Keratinocyte (primary cell): ENCODE measurements at regions not wholly inside any gene's neighbourhood (a gene's known extent, or its start where the extent isn't known, plus 50 kb on each side); places are given as distances from the start of the nearest gene placed in this dataset.
A peak's percentile ranks its signal among the peaks of the same experiment; 100 is the strongest.

ENCODE experiments used
- DNase-seq: peaks from one replicate; pipeline ENCODE4 v3.0.0-alpha.2; 2011; ENCODE audit warnings: low read depth, missing footprints, low spot score
- FAIRE-seq: peaks from 2 replicates; lab custom pipeline; 2011; peaks lifted over from hg19 to GRCh38; lab: Jason Lieb, UNC
- H2AFZ ChIP-seq: 2 replicates; pipeline ENCODE4 v1.6.0; 2012; ENCODE audit warnings: low read length, control low read depth, inconsistent platforms; ENCODE audit not compliant: control insufficient read depth
- H3K27ac ChIP-seq: 2 replicates; pipeline ENCODE4 v1.5.1; 2011; ENCODE audit warnings: low read length; ENCODE audit not compliant: control insufficient read depth, insufficient read depth
- H3K27me3 ChIP-seq: 3 replicates; pipeline ENCODE4 v1.6.0; 2011; ENCODE audit warnings: low read length; ENCODE audit not compliant: control insufficient read depth, insufficient read depth; ENCODE audit errors: extremely low read depth
- H3K36me3 ChIP-seq, 2 experiments: 2 replicates in 1 of 2; 3 replicates in 1 of 2; pipeline ENCODE4 v1.5.1; 2011; ENCODE audit warnings: low read length in 2 of 2, mild to moderate bottlenecking in 1 of 2; ENCODE audit not compliant: control insufficient read depth in 2 of 2, insufficient read depth in 2 of 2; ENCODE audit errors: extremely low read depth in 1 of 2
- H3K4me1 ChIP-seq: 3 replicates; pipeline ENCODE4 v1.5.1; 2011; ENCODE audit warnings: low read length; ENCODE audit not compliant: control insufficient read depth, insufficient read depth; ENCODE audit errors: extremely low read depth
- H3K4me2 ChIP-seq: 3 replicates; pipeline ENCODE4 v1.6.0; 2011; ENCODE audit warnings: low read depth, low read length; ENCODE audit not compliant: control insufficient read depth, insufficient read depth; ENCODE audit errors: extremely low read depth
- H3K4me3 ChIP-seq, 3 experiments: fragments of 200-600 bp in 1 of 3; sonication (generic) in 1 of 3; 2 replicates in 2 of 3; 3 replicates in 1 of 3; pipeline ENCODE4 v1.5.1; 2011 to 2016; ENCODE audit warnings: low read length in 3 of 3, mild to moderate bottlenecking in 3 of 3, control low read depth in 2 of 3, inconsistent platforms in 1 of 3, low read depth in 1 of 3, mixed read lengths in 1 of 3, mixed run types in 1 of 3, moderate library complexity in 1 of 3; ENCODE audit not compliant: control insufficient read depth in 2 of 3, insufficient read depth in 2 of 3; ENCODE audit errors: extremely low read depth in 1 of 3
- H3K79me2 ChIP-seq: 2 replicates; pipeline ENCODE4 v1.6.0; 2012; ENCODE audit warnings: low read length; ENCODE audit not compliant: control insufficient read depth, insufficient read depth
- H3K9ac ChIP-seq: 3 replicates; pipeline ENCODE4 v1.6.0; 2011; ENCODE audit warnings: low read length; ENCODE audit not compliant: control insufficient read depth, insufficient read depth; ENCODE audit errors: extremely low read depth
- H3K9me1 ChIP-seq: 3 replicates; pipeline ENCODE4 v1.6.0; 2011; ENCODE audit warnings: low read length; ENCODE audit not compliant: control insufficient read depth, insufficient read depth; ENCODE audit errors: extremely low read depth
- H3K9me3 ChIP-seq: 2 replicates; pipeline ENCODE4 v1.5.1; 2012; ENCODE audit warnings: low read depth, low read length; ENCODE audit not compliant: control insufficient read depth
- H4K20me1 ChIP-seq: 3 replicates; pipeline ENCODE4 v1.6.0; 2011; ENCODE audit warnings: low read length; ENCODE audit not compliant: control insufficient read depth, insufficient read depth; ENCODE audit errors: extremely low read depth
- EZH2 ChIP-seq: IDR thresholded peaks from one replicate; pipeline ENCODE4 v1.6.1; 2012; ENCODE audit warnings: inconsistent platforms, mild to moderate bottlenecking, low read length, moderate library complexity
- dilution Hi-C: fragments of 300-500 bp; cut with MboI; formaldehyde crosslinking; loops from one replicate; pipeline ENCODE4 v1.7.0; 2020; ENCODE audit warnings: low sequenced_read_pairs; ENCODE audit not compliant: extremely low pct_ligation_motif_present
- TF ChIP-seq, protein P1 (sequence below), 3 experiments: IDR thresholded peaks in 1 of 3; conservative IDR thresholded peaks in 1 of 3; optimal IDR thresholded peaks in 1 of 3; 2 replicates in 2 of 3; 3 replicates in 1 of 3; pipeline versions ENCODE3 to v1.5.1; 2011; ENCODE audit warnings: low read length in 3 of 3, mild to moderate bottlenecking in 3 of 3, moderate library complexity in 2 of 3, control low read depth in 1 of 3, inconsistent platforms in 1 of 3; ENCODE audit not compliant: insufficient read depth in 2 of 3; ENCODE audit errors: extremely low read depth in 1 of 3

DNA sequence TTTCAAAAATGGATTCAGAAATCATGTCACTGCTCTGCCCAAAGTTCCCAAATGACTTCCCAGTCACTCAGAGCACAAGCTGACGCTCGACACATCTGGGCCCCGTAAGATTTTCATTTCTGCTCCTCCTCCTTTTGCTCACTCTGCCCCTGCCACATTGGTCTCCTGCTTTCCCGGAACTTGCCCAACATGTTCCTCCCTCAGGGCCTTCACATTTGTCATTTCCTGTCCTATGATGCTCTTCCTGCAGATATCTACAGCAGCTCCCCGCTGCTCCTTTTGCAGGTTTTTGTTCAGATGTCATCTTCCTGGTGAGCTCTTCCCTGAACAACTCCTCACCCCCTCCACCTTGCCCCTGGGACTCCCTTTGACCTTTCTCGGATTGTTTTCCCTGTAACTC, 58.5 kb upstream of the IVNS1ABP start:
- H3K9ac ChIP-seq = no peak overlapping the region
- no peak overlapping the region for H3K4me2 ChIP-seq
- FAIRE-seq (no peak), DNase-seq (no peak)
- peaks cover 15% of the 10 kb centered on the region for H3K4me1 ChIP-seq
- H4K20me1 ChIP-seq = no peaks in the 10 kb centered on the region
- no peak overlapping the region for H3K4me3 ChIP-seq
- dilution Hi-C loops = no loop called here
- H3K27ac ChIP-seq = no peak overlapping the region
- peak overlapping the region; percentile 28 for H2AFZ ChIP-seq
- no peaks in the 10 kb centered on the region for H3K9me1 ChIP-seq
- H3K9me3 ChIP-seq = no peaks in the 10 kb centered on the region
- no peaks in the 10 kb centered on the region for H3K79me2 ChIP-seq
- no peaks in the 10 kb centered on the region for H3K27me3 ChIP-seq
- no peaks in the 10 kb centered on the region for H3K36me3 ChIP-seq
- TF ChIP-seq, protein P1, sequence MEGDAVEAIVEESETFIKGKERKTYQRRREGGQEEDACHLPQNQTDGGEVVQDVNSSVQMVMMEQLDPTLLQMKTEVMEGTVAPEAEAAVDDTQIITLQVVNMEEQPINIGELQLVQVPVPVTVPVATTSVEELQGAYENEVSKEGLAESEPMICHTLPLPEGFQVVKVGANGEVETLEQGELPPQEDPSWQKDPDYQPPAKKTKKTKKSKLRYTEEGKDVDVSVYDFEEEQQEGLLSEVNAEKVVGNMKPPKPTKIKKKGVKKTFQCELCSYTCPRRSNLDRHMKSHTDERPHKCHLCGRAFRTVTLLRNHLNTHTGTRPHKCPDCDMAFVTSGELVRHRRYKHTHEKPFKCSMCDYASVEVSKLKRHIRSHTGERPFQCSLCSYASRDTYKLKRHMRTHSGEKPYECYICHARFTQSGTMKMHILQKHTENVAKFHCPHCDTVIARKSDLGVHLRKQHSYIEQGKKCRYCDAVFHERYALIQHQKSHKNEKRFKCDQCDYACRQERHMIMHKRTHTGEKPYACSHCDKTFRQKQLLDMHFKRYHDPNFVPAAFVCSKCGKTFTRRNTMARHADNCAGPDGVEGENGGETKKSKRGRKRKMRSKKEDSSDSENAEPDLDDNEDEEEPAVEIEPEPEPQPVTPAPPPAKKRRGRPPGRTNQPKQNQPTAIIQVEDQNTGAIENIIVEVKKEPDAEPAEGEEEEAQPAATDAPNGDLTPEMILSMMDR (optimal IDR thresholded peaks at IDR 0.05 in 1 of 3, IDR thresholded peaks at IDR 0.05 in 1 of 3, conservative IDR thresholded peaks at IDR 0.05 in 1 of 3; ENCODE audit: extremely low read depth in 1 of 3, insufficient read depth in 2 of 3, low read length in 3 of 3) = no peak
- no peak for TF ChIP-seq EZH2

GRCh38 chr1:185373813-185374529, 56.9 kb upstream of the IVNS1ABP start:
- Histone ChIP-seq H3K4me1 (peaks cover 15% of the 10 kb centered on the region), H3K9me3 (no peaks in the 10 kb centered on the region), H3K4me2 (peak overlapping the region; percentile 17), H3K36me3 (no peaks in the 10 kb centered on the region), H4K20me1 (no peaks in the 10 kb centered on the region), H3K27me3 (no peaks in the 10 kb centered on the region), H3K9me1 (no peaks in the 10 kb centered on the region), H3K4me3 (no peak overlapping the region), H3K27ac (no peak overlapping the region), H3K9ac (no peak overlapping the region), H2AFZ (peak overlapping the region; percentile 60), H3K79me2 (no peaks in the 10 kb centered on the region)
- DNase-seq = no peak
- FAIRE-seq = peak; percentile 53
- dilution Hi-C loops = no loop called here
- TF ChIP-seq EZH2 = no peak
- TF ChIP-seq, protein P1 (optimal IDR thresholded peaks at IDR 0.05 in 1 of 3, IDR thresholded peaks at IDR 0.05 in 1 of 3, conservative IDR thresholded peaks at IDR 0.05 in 1 of 3; ENCODE audit: extremely low read depth in 1 of 3, insufficient read depth in 2 of 3, low read length in 3 of 3) = no peak
